ENCODE measurements at regions not wholly inside any gene's neighbourhood (a gene's known extent, or its start where the extent isn't known, plus 50 kb on each side); places are given as distances from the start of the nearest gene placed in this dataset.
A peak's percentile ranks its signal among the peaks of the same experiment; 100 is the strongest.

DNA sequence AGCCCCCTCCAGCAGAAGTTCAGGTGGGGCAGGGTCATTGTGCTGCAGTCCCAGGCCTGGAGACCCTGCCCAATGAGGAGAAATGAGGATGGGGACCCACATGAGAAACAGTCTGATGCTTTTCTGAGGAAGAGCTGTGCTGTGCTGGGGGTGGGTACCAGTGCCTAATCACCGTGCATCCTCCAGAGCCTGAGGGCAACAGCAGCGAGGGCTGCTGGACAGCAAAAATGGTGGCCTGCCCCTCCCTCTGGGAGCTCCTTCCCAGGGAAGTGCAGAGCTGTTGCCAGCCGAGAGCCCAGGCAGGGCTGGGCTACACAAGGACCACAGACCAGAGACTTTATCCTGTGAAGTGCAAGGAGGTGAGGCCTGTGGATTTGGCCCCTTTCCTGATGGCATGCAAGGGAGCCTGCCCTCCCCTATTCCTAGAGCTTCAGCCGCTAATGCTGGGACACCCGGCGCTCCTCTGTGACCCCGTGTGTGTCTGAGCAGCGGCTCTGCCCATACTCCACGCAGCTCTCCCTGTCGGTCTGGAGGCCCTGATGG, 134.8 kb downstream of the DSEL start:
- DNase-seq (ENCODE audit: low read depth, low spot score): no peak

DNA sequence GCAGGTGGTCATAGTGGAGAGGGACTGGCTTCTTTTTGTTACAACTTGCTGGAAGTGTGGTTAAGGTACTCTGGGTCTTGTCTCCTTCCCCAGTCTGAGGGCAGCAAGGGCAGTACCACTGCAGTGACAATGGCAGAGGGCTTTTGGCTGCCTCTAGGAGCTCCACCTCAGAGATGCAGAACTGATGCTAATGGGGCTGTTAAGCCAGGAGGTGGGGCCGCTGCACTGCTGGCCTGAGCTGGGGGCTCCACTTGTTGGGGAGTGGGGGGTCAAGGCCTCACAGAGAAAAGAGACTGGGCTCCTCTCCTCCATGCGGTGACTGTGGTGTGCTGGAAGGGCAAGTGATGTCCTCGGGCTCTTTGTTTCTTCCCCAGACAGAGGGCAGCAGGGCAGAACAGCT, 135.7 kb downstream of the DSEL start:
- no peak for DNase-seq (ENCODE audit: low read depth, low spot score)

DNA sequence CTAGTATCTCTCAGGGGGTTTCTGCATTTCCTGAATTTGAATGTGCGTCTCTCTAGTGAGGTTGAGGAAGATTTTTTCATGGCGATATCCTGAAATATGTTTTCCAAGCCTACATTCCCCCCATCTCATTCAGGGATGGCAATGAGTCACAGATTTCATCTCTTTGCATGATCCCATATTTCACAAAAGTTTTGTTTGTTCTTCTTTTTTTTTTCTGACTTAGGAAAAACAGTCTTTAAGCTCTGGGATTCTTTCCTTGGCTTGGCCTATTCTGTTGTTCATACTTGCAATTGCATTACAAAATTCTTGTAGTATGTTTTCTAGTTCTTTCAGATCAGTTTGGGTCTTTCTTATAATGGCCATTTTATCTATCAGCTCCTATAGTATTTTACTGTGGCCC, 136.5 kb downstream of the DSEL start:
- DNase-seq (ENCODE audit: low read depth, low spot score): no peak

DNA sequence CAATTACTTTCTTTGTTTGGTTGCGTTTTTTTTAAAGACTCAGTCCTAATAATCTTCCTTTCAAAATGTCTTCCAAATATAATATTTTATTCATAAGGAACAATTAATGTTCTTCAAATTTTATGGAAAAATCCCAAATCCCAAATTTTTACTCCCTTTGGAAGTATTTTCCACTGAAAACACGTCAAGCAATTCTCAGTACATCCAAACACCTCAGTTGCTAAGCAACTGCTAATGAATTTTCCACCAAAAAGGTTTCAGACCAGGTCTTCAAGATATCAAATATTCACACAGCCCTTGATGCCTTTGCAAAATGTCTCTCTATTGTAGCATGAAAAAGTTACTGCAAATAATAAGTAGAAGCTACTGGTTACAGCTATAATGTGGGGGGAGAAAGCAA, 140.1 kb downstream of the DSEL start:
- no peak for DNase-seq (ENCODE audit: low read depth, low spot score)

DNA sequence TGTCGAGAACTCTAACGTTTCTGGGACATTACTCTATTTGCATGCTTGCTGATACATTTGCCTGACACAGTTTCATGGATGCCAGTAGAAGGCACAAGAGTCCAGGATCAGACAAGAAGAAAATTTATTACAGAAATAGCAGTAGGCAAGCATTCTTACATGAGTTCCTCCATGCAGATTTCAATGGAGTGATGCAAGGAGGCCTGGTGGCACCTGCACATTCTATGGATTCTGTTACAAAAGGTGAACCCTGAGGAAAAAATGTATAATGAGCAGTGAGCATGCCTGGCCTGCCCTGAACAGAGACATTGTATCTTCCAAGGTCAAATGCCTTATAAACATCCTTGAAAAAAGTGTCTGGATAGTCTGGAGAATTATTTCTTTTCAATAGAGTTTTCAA, 142.9 kb downstream of the DSEL start:
- no peak for DNase-seq (ENCODE audit: low read depth, low spot score)

DNA sequence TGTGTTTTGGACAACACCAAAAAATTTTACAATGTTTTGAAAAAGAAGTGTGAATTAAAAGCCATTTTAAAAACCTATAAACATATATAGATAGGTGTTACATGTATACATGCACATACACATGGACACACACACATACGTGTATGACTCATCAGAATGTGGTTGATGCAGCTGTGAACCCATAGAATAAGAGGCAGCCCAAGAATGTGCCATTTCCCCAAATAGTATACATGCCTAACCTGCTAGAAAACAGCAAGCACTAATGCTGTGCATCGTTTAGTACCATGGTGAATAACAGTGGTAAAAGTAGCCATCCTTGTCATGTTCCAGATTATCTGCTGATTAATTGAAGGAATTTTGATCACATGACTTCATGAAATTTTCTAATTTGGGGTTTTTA, 149.0 kb downstream of the DSEL start:
- no peak for DNase-seq (ENCODE audit: low read depth, low spot score)

DNA sequence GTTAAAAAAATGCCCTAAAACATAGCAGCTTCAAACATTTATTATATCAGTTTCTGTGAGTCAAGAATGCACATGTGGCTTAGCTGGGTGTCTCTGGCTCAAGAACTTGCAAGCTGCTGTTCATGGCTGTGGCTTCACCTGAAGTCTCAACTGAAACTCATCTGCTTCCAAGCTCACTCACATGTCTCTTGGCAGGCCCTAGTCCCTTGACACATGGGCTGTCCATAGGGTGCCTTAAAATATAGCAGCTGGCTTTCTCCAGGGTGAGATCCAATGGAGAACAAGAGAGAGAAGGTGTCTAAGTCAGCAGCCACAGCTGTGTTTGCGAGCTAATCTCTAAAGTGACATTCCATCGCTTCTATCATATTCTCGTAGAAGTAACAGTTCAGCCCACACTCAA, 152.8 kb downstream of the DSEL start:
- DNase-seq (ENCODE audit: low read depth, low spot score): no peak

DNA sequence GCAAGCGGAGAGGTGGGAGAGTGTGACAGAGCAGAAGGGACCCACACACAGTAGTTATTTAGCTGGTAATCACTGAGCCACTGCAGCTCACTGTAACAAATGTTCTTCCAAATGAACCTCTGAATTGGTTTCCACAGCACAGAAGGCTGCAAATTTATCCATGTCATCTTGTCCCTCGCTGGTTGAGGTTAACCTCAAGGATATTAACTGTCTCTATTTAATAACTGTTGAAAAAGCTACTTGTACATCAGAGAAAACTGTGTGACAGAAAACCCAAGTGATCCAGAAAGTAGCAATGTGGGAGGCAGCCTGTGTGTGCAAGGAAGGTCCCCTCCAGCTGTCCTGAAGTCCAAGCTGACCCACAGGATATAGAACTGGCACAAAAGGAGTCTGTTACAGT, 153.6 kb downstream of the DSEL start:
- DNase-seq (ENCODE audit: low read depth, low spot score): no peak

DNA sequence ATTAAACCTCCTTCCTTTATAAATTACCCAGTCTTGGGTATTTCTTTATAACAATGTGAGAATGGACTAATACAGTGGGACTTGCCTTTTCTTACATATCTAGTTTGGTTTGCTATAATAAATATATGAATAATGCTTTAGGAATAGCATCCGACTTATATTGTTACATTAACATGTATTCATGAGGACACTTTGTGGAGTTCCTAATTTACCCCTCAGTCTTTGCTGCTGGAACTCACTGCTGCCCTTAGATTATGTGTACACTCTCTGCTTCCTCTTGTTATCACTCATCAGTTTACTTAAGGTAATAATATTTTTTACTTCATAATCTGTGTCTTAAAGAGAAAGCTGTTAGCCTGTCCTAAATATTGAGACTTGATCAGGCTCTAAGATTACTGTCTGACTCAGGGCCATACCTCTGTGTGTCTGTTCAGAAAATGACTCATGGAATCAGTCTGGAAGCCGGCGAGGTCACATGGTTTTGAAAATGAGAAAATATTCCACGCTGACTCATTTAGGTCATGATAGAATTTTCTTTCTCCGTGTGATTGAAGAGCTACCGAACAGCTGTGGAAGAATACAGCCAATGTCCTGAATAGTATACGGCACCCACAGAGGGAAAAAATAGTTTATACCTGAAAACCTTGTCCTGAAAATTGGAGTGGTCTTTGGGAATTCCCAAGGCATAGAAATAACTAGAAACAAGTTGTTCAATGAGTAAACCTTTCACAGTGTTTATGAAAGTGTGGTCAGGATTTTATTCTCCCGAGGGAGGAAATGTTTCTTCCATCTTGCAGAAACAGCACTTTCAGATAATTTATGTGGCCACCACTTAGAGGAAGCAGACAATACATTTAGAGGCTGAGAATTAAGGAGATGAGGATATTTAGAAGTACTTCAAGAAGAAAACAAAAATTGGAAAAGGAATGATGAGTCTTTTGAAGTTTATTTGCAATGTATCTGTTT, 156.4 kb downstream of the DSEL start:
- DNase-seq (ENCODE audit: low read depth, low spot score): peak; percentile 94

DNA sequence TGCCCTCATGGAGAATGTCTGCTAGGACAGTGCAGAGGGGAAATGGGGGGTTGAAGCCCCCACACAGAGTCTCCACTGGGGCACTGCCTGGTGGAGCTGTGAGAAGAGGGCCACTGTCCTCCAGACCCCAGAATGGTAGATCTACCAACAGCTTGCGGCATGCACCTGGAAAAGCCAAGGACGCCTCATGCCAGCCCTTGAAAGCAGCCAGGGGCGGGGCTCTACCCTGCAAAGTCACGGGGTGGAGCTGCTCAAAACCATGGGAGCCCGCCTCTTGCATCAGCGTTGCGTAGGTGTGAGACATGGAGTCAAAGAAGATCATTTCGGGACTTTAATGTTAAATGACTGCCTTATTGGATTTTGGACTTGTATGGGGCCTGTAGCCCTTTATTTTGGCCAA, 157.6 kb downstream of the DSEL start:
- DNase-seq (ENCODE audit: low read depth, low spot score): no peak

DNA sequence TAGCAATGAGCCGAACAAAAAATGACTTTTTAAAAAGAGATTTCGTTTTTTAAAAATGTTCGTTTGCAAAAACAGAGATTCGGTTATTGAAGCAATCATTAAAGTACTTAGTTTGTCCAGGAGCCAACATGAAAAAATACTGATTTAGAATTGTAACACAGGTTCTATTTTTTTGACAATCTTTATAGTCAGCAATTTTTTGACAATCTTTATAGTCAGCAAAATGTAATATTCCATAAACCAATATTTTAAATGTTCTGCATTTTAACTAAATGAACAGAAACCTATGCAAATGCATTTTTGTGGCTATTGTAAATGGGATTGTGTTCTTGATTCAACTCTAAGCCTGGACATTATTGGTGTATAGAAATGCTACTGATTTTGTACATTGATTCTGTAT, 161.8 kb downstream of the DSEL start:
- DNase-seq (ENCODE audit: low read depth, low spot score): no peak

DNA sequence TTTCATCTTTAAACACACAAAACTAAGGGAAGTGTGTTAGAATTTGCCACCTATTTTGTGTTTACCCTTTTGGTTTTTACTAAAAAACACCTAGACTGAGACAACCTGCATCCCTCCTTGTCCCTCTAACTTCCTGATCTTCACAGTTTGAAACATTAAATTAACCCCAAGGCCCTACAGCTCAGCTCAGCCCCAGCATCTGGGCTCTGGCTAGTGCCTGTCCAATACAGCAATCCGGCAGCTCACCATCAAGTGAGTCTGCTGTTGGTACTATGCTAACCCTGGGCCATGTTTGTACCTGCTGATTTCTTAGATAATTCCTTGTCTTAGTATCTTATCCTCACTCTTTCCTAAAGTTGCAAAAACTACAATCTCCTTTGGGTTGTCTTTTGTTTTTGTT, 162.4 kb downstream of the DSEL start:
- DNase-seq (ENCODE audit: low read depth, low spot score): no peak

DNA sequence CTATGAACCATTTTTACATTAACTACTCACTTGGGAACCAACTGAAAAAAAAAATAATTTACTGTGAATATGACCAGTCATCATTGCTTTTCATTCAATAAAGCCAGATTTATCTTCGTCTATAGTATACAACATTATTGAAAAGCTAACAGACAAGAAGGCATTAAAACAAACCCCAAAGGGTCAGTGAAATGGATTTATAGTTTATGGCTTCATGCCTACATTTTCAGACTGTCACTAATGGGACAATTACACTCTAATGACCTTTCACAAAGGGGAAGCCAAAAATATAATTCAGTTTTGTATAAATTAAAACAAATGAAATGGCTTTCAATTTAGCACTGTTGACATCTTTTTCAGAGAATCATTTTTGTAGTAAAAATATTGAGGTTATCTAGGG, 169.1 kb downstream of the DSEL start:
- DNase-seq (ENCODE audit: low read depth, low spot score): no peak

DNA sequence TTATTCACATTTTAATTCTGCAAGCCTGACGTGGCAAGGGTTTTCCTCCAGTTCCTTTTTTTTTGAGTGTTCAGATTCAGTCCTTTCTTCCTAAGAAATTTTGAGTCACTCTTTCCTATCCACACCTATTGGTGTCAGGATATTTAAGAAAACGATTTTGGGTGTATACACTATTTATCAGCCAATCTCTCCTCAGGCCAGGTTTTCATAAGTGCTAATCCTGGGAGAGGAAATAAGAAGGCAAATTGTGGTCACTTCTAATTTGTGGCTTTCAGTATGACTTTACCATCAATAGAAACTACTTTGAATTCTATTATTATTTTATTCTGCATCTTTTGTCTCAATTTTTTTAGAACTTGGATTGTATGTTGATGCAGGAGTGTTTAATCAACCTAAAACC, 174.4 kb downstream of the DSEL start:
- no peak for DNase-seq (ENCODE audit: low read depth, low spot score)

DNA sequence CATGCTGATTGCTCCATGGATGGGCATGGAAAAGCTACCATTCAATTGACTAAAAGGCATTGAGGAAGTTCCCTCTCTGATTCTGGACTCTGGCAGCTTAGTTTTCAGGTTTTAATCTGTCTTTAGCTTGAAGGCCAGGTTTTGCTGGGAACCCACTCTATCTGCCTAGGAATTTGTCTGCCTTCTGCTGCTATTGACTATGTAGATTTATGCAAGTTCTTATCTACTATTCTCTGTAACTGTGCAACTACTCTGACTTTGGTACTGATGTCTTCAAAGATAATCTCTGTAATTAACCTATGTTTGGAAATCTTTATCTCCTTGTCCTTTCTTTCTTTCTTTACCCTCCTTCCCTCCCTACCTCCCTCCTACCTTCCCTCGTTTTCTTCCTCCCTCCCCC, 178.8 kb downstream of the DSEL start:
- DNase-seq (ENCODE audit: low read depth, low spot score): no peak

DNA sequence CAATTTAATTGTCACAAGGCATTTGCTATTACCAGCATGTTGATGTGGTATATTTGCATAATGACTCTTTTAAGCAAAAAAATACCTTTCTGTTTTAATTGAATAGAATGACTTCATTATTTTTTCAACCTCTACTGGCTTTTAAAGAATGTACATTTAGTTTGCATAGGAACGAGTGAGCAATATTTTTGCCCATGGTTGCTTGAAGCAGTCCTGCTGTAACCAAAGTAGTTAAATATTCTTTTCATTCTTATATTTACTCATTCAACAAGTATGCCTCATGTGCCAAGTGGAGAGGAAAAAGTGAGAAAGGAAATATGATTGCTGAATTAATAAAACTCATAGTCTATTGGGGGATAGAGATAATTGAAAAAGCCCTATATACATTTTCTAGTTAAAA, 184.7 kb downstream of the DSEL start:
- DNase-seq (ENCODE audit: low read depth, low spot score): peak; percentile 23

DNA sequence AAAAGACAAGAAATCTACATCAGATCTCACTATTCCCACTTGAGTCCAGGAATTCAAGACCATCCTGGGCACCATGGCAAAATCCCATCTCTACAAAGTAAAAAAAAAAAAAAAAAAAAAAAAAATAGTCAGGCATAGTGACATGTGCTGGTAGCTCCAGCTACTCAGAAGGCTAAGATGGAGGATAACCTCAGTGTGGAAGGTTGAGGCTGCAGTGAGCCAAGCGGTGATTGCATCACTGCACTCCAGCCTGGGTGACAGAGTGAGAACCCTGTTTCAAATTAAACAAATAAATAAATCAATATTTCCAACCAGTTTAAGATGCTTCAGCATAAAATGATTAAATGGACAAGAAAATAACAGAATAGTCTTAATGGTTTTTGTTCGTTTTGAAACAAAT, 197.4 kb downstream of the DSEL start:
- DNase-seq (ENCODE audit: low read depth, low spot score): no peak

DNA sequence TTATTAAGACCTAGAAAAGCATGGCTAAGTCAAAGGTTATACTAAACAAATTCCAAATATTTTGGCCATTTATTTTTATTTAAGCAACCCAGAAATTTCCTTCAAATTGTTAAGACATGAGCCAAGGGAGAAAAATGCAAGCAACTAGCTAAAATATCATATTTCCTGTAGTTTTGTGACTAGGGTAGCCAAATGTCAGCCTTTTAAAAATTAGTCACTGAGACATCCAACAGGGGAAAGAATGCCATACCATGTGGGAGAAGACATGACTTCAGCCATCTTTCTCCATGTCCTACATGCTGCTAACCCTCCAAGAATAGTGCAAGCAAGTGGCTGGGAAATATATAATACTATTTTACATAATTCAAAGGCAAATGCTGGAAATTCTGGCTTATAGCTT, 197.9 kb downstream of the DSEL start:
- DNase-seq (ENCODE audit: low read depth, low spot score): no peak

DNA sequence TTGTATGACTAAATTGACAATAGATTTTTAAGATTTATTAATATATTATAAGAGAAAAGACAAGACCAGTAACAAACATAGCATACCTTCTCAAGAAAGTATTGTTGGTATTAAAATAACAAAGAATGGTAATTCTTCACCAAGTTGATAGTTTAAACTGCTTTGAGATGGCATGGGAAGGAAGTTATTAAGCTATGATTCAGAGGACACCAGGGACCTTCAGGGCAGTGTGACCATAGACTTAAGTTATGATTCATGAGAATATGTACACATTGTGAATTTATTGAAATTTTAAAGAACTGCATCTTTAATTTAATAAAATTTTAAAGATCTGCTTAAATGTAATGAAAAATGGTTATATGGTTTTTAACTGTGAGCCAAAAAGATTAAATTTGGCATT, 205.7 kb downstream of the DSEL start:
- DNase-seq (ENCODE audit: low read depth, low spot score): no peak

DNA sequence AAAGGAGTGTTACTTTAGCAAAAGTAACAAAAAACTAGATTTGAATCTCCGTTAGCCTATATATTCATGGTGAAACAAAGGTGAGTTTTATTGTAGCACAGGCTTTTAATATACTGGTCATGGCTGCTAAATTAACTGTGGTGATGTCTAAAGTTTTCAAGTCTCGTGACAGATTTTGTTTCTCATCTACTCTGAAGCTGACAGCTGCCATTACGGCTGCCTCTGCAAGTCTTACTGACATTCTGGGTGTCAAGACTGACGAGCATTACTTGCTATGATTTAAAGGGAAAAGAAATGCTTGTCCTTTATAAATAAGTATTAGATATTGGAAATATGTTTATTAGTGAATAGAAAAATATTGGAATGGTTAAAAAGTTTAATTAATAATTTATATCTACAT, 207.7 kb downstream of the DSEL start:
- DNase-seq (ENCODE audit: low read depth, low spot score): no peak

DNA sequence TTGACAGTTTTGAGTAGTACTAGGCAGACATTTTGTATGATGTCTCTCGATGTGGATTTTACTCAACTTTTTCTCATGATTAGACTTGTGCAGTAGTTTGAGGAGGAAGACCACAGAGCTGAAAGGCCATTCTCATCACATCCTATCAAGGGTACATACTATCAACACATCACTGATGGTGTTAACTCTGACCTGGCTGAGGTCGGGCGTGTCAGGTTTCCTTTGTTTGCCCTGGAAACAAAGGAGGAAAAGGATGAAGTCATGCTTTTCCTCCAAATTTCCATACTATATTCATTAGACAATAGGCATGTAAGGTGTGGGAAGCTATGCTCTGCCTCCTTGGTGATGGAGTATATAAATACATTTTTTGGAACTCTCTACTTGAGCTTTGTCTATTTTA, 211.1 kb downstream of the DSEL start:
- DNase-seq (ENCODE audit: low read depth, low spot score): no peak

DNA sequence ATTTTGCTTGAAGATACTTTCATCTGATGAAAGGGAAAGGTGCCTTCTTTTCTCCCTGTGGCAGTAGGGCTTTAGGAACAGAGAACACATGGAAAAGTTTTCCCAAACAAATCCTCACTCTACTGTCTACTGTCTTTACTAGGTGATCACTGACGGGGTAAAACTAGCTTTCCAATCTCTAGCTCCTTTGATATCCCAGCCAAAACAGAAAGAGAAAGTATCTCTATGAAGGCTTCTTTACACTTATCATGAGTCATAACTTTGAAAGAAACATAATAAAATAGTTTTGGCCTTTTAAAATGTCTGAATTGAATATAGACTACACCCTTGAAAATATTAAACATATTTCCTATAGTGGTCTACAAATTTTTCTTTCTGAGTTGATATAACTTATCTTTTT, 214.5 kb downstream of the DSEL start:
- peak; percentile 8 for DNase-seq (ENCODE audit: low read depth, low spot score)

DNA sequence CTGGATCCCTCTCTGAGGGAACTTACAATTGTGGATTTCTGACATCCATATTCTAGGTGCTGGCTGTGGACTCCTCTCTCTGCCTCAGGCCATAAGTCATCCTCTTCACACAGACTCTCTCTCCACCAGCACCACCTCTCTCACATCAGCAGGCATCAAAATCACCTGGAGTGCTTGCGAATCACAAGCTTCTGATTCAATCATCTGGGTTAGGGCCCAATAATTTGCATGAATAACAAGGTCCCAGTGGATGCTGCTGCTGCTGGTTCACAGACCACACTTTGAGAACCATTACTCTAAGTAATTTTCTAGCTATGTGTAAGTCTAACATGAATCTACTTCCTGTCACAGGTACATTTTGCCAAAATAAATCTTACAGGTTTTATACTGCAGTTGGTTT, 214.9 kb downstream of the DSEL start:
- peak; percentile 3 for DNase-seq (ENCODE audit: low read depth, low spot score)

DNA sequence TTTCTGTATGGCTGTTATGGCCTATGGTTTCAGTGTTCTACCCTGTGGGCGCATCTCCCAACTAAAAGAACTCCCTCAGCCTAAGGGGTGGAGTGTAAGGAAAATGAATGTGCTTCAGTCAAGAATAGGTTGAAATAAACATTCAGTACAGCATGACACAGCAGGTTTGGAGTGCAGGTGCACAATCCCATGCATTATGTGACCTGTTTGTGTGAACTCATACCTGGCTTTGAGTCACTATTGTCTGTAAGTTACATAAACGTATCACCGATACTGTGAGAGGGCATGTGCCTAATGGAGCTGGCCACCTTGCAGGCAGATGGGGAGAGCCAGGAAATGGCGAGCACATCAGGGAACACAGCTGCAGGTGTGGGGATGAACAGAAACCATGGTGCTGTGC, 216.0 kb downstream of the DSEL start:
- no peak for DNase-seq (ENCODE audit: low read depth, low spot score)

Data from astrocyte of the hippocampus (primary cell).